Effector CD4-positive, alpha-beta T cell (primary cell): ENCODE measurements at regions not wholly inside any gene's neighbourhood (a gene's known extent, or its start where the extent isn't known, plus 50 kb on each side); places are given as distances from the start of the nearest gene placed in this dataset.

ENCODE experiments used
- DNase-seq: peaks from one replicate; pipeline ENCODE4 v3.0.0-alpha.2; 2020

- no peak for DNase-seq
Measured at GRCh38 chr18:47316924-47317323, 65.5 kb upstream of the SKOR2 start.

GRCh38 chr18:47313901-47314300, 62.4 kb upstream of the SKOR2 start:
- no peak for DNase-seq

GRCh38 chr18:47311585-47311984, 60.1 kb upstream of the SKOR2 start:
- no peak for DNase-seq
